GM19023 (cell line): ENCODE measurements at regions not wholly inside any gene's neighbourhood (a gene's known extent, or its start where the extent isn't known, plus 50 kb on each side); places are given as distances from the start of the nearest gene placed in this dataset.
"Not testable (repeated sequence)": the region's sequence is repeated elsewhere in the genome, so short reads cannot be mapped to it uniquely, and the experiment has no call there.

Experiments
- ATAC-seq: cut with Tn5 transposase; IDR thresholded peaks from one replicate; pipeline ENCODE4 v1.9.1; 2021; ENCODE audit warnings: mild to moderate bottlenecking, moderate library complexity; ENCODE audit not compliant: unreplicated experiment

DNA sequence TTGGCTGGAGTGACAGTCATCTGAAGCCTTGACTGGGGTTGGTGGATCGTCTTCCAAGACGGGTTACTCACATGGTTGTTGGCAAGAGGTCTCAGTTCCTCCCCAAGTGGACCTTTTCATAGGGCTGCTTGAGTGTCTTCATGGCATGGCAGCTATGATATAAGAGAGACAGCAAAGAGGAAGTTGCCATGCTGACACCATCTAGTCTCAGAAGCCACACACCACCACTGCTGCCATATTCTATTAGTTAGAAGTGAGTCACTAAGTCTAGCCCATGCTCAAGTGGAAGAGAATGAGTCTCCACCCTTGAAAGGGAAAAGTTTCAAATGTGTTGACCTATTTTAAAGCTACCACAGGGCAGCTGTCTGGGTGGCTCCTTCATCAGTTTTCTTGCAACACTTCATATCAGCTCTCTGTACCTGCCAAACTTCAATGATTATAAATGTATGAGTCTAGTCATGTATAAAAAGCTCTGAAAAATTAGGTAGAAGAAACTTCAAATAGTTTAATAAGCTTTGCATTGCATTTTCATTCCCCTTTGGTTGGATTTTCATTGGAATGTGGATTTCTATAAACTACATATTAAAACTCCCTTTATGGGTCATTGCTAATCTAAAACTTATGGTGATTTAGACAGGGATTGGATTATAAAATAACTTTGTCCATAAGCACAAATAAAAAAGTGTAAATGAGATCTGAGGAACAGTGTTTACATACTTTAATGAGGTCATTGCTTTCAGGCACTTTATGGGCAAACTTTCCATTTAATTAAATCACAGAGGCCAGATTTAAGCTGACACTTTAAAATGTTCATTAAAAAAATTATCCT is 68.0 kb upstream of the ATXN3L start:
- ATAC-seq = no peak

DNA sequence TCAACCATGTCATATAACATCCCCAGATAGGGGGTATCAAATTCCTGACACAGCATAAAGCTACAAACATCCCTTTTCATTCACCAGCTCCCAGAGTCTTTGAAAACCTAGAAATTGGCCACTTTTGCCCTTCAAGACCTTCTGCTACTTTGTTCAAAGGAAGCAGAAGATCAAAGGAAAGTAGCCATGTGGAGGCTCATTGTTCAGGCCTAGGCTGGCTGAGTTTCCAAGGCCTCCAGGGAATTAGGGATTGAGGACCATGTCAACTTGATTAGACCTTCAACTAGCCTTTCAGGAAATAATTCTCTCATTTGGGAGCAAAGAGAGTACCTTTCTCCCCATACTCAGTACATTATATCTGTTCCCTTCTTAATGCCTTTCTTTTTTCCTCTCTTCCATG is 66.8 kb upstream of the ATXN3L start:
- ATAC-seq = no peak

DNA sequence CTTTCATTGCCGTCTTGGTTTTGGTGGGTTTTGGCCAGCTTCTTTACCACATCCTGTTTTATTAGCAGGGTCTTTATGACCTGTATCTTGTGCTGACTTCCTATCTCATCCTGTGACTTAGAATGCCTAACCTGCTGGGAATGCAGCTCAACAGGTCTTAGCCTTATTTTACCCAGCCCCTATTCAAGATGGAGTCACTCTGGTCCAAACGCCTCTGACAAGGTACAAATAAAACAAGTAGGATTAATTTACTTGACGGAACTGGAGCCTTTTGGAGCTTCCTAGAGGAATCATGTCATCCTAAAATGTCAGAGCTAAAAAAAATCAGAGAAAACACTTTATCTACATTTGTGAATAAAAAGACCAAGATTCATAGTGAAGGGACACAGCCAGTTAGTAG is 66.2 kb upstream of the ATXN3L start:
- no peak for ATAC-seq

DNA sequence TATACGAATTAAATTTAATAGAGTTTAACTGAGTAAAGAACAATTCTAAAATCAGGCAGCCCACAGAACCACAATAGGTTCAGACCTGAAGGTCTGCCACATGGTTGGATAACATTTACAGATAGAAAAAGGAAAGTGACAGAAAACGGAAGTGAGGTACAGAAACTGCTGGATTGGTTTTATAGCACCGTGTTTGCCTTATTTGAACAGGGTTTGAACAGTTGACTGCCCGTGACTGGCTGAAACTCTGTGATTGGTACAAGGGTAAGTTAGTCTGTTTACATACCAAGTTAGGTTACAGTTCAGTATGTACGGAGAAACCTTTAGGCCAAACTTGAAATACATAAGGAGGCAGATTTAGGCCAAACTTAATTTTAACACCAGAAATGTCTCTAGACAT is 64.1 kb upstream of the ATXN3L start:
- no peak for ATAC-seq

DNA sequence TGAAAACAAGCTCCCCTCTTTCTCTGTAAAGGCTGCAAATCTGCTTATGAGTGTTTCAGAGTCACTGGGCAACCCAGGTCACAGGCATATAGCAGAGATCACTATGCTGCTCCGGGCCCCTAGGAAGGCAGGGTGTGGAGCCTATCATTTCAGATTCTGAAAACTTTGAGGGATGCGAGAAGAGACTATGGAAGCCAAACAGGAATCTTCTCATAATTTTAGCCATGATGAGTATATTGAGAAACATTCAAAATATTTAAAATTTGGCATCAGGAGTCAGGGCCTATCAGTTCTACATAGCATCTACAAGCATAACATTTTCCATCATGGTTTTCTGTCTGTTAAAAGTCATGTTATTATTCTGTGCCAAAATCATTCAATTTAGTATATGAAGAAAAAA is 61.7 kb upstream of the ATXN3L start:
- ATAC-seq = no peak

DNA sequence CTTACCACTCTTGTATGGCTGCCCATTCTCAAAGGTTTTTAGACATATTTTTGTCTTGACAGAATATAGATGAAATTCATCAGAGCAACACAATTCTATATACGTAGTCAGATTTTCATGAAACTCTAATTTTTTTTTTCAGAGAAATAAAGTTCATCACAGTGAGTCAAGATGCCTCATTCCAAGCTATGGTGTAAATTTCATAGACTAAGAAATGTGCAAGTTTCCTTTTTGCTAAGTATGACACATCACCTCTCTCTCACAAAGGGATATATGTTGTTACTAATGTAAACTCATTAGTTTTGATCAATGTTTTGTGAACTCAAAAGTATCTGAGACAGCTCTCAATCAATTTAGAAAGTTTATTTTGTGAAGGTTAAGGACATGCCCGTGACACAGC is 60.4 kb upstream of the ATXN3L start:
- no peak for ATAC-seq

DNA sequence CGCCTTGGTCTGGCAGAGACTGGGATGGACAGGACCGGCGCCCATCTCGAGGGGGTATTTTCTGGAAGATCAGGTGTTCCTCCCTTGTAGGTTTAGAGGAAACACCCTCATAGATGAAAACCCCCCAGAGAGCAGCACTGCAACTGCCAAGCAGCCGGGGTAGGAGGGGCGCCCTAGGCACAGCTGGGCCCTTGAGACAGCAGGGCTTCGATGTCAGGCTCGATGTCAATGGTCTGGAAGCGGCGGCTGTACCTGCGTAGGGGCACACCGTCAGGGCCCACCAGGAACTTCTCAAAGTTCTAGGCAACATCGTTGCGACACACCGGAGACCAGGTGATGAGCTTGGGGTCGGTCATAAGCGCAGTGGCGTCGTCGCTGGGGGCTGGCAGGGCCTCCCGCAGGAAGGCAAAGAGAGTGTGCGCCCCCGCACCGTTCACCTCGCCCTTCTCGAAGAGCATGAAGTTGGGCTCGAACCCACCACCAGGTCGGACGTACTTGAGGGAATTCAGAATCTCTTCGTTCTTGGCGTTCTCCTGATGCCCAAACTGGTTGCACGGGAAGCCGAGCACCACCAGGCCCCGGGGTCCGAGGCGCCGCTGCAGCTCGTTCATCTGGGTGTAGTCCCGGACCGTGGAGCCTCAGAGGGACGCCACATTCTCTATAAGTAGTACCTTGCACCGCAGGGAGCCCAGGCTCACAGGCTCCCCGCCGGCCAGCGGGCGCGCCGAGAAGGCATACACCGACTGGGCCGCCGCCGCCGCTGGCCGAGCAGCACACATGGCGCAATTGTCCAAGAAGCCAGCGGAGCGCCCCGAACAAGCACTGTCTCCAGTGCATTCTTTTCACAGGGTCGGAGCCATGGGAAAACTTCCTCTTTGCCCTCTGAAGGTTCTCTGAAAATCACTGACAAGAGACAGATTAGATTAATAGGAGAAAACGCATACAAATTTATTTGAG is 59.0 kb upstream of the ATXN3L start:
- not testable (repeated sequence) for ATAC-seq

DNA sequence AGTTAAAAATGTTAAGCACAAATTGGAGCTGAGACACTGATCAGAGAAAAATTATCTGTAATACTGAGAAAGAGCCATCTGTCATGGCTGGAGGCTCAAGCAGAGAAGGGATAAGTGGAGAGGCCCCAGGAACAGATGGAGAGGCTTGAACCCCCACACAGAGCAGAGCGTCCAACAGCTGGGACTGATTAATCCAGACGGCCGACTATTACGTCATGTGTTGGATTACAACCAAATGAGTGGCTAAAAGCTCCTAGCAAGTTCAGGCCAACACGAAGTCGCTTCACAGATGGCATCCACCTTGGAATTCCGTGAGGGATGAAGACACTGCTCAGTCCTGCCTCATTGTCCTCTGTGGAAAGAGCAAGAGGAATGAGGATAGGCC is 57.7 kb upstream of the ATXN3L start:
- no peak for ATAC-seq

DNA sequence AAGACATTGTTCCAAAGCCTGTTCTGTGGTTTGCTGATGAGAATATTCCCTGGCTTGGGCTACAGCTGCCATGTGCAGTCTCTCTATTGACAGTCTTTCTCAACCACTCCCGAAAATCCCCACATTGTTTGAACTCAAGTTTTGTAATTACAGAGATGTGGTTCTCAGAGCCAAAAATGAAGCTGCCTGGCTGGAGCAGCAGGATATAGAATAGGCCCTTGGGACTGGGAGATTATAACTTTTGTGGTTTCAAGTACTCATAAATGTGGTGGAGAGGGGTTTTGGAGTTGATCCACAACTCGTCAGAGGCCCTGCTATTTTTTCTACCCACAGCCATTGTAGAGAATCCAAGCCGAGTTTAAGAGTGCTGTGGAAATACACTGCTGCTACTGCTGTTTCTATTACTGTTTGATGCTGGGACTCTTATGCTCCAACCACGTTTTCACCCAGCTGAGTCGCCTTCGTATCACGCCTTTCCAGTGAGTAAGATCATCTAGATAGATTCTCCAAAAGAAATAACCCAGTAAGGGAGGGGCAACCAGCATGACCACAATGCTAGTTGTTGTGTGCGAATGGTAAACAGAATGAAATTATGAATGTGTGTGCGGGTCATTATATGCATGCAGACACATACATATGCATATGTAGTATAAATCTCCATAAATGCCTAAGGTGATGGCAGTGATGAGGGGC is 57.1 kb upstream of the ATXN3L start:
- no peak for ATAC-seq

DNA sequence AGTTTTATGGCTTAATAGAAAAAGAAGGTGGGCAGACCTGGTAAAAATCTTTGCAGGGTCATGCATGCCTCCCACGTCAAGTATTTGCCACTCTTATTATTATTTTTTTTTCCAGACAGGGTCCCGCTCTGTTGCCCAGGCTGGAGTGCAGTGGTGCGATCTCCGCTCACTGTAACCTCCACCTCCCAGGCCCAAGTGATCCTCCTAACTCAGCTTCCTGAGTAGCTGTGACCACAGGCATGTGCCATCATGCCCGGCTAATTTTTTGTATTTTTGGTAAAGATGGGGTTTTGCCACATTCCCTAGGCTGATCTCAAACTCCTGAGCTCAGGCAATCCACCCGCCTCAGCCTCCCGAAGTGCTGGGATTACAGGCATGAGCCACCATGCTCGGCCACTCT is 55.7 kb upstream of the ATXN3L start:
- ATAC-seq = not testable (repeated sequence)

DNA sequence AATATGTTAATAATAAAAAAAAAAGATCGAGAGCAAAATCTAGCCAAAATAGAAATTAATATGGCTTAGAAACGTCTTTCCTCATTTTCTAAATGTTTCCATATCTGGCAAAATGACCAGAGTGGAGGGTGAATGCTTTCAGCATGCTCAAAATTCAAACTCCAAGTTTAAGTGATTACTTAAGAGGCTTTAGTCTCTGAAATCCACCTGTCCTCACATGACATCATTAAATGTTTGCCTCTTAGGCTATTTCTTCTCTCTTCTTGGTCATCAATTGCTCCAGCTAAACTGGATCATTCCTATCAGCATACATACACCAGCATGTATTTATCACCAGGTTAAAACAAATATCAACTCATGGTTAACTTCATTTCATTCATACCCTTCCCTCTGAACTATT is 54.5 kb upstream of the ATXN3L start:
- ATAC-seq = no peak

DNA sequence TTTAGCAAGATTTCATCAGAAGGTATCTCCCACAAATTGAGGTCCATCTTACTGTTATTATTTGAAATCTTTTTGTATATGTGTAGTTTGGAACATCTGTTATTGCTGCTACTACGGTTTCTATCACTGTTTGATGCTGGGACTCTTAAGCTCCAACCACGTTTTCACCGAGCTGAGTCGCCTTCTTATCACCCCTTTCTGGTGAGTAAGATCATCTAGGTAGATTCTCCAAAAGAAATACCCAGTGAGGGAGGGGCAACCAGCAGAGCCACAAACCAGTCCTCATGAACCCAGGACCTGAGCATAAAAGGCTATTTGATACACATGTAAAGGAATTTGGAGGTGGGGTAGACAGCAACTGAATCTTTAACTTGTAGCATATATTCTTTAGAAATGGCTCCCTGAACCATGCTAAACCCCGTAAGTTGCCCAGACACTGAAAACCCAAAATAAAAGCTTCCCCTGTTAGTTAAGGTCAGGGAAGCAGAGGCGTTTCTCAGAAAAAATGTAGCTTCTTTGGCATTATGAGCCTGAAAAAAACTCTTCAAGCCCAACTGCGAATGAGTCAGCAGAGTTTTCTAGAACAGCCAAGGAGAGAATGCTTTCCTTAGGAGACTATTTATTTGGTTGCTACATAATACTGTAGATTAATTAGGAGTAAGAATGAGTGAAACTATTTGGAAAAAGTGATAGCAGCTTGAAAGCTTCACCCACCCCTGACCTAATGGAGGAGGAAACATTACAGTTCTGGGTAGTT is 53.8 kb upstream of the ATXN3L start:
- ATAC-seq = no peak

DNA sequence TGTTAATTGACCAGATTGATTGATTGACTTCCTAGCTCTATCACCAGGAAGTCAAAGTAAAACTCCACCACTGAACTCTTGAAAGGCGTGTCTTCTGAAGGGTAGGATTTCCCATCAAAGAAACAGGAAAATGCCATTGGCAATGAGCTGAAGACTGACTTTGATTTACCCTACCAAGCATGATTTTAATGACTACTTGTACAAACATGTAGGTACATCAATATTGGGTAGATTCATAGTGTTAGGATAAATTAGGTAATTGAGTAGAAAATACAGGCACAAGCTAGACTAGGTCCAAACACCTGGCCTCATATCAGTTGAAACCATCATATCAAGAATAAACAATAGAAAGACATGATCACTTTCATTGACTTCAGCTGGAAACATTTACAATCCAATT is 53.2 kb upstream of the ATXN3L start:
- no peak for ATAC-seq

DNA sequence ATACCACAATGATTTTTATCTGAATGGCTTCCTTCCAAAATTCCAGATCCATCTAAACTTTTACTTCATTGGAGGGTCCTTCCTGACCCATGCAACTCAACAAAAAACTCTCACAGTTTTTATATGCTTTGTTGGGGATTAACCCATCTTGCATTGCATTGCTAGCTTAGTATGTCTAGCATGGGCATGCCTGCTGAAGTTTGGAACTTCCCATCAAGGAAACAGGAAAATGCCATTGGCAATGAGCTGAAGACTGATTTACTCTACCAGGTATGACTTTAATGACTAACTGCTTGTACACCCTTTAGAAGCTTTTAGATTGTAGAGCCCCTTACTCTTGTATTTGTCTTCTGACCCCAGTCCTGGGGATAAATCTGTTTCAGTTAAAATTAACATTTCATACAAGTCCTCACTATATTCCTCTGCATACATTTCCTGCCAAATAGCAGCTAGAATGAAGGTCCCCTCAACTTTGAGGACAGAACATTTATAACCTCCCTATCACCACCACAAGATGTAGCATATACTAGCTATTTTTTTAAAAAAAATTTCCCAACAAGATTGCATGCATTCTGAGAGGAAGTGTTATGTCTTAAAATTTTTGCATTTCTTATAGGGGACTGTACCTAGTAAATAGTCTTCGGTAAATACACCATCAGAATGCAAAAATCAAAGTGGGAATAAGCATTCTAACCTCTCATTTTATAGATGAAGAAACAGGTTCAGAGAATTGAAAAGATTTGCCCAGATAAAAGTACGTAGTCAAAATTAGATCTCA is 52.5 kb upstream of the ATXN3L start:
- ATAC-seq = no peak

DNA sequence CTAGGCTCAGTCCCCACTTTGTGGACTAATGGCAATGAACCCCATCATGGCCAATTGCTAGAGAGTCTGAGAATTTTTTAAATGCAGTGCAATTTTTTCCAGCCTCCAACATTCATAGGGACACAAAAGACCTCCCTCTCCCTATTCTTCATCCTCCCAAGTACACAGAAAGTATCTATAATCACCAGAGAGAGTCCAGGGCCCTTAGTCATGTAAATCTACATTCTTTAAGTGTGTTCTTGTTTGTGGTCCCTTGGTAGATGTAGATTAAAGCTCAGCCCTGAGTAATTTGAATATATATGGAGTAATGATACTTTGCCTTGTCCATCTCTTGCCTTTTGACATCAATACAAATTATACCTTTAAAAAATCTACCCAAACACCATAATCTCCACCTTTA is 51.3 kb upstream of the ATXN3L start:
- ATAC-seq = no peak

DNA sequence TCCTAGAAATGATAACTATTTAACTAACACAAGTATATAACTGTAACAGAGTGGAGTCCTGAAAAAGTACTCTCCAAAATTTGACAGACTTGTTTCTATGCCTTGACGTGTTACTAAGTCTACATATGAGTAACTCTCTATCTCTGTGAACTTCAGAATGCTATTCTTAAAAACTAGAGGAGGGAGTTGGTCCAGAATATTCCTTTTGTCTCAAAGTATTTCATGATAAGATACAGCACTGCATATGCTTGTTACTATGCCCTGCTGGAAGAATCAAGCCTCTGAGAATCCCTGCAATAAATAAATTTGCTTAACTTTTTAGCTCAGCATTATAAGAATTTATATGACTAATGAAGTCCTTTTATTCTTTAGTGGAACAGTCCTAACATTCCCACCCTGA is 50.9 kb upstream of the ATXN3L start:
- ATAC-seq = no peak
